Esophagus muscularis mucosa (tissue), 4 donors: ENCODE measurements at regions not wholly inside any gene's neighbourhood (a gene's known extent, or its start where the extent isn't known, plus 50 kb on each side); places are given as distances from the start of the nearest gene placed in this dataset.

Experiments
- CTCF ChIP-seq, 3 experiments: fragments of 200-600 bp in 2 of 3; fragments of 450-650 bp in 1 of 3; sonication (generic) in 2 of 3; IDR thresholded peaks; one replicate each; pipeline ENCODE4 v1.5.1; 2017 to 2019; ENCODE audit warnings: antibody characterized with exemption in 3 of 3, mild to moderate bottlenecking in 2 of 3, moderate library complexity in 1 of 3
- EP300 ChIP-seq: sonication (generic); formaldehyde crosslinking; IDR thresholded peaks from one replicate; pipeline ENCODE4 v1.6.1; 2017; ENCODE audit warnings: antibody characterized with exemption
- POLR2A ChIP-seq: fragments of 450-650 bp; IDR thresholded peaks from one replicate; pipeline ENCODE4 v1.6.1; 2017; ENCODE audit warnings: antibody characterized with exemption, moderate library complexity, mild to moderate bottlenecking, low read depth
- POLR2AphosphoS5 ChIP-seq, 2 donors: sonication (generic); formaldehyde crosslinking; IDR thresholded peaks; one replicate each; pipeline ENCODE4 v1.6.1; 2017; ENCODE audit warnings: antibody characterized with exemption in 2 of 2

GRCh38 chr20:4358552-4358951, 109.5 kb upstream of the ADRA1D start:
- TF ChIP-seq CTCF (IDR thresholded peaks at IDR 0.05) (no peak), POLR2AphosphoS5 (IDR thresholded peaks at IDR 0.05) (no peak), EP300 (no peak), POLR2A (no peak)
